Esophagus muscularis mucosa (tissue), 4 donors: ENCODE measurements at regions not wholly inside any gene's neighbourhood (a gene's known extent, or its start where the extent isn't known, plus 50 kb on each side); places are given as distances from the start of the nearest gene placed in this dataset.

Experiments
- DNase-seq: peaks from one replicate; pipeline ENCODE4 v3.0.0-alpha.2; 2017; ENCODE audit errors: extremely low spot score
- H3K27ac ChIP-seq, 4 donors: fragments of 200-600 bp; sonication (generic); replicated peaks in 1 of 4; 1 replicate in 3 of 4; 2 replicates in 1 of 4; pipeline ENCODE4 v1.5.1; 2016 to 2019; ENCODE audit warnings: mild to moderate bottlenecking in 1 of 4
- H3K27me3 ChIP-seq, 4 donors: fragments of 200-600 bp; sonication (generic); one replicate each; pipeline versions ENCODE4 v1.5.1 to v1.6.0; 2016 to 2019
- H3K36me3 ChIP-seq, 4 donors: fragments of 200-600 bp; sonication (generic); one replicate each; pipeline ENCODE4 v1.5.1; 2016 to 2019
- H3K4me1 ChIP-seq, 4 donors: fragments of 200-600 bp; sonication (generic); one replicate each; pipeline ENCODE4 v1.5.1; 2016 to 2019
- H3K4me3 ChIP-seq, 4 donors: fragments of 200-600 bp; sonication (generic); 1 replicate in 2 of 4; 2 replicates in 2 of 4; pipeline ENCODE4 v1.5.1; 2016 to 2019; ENCODE audit warnings: mild to moderate bottlenecking in 4 of 4, moderate library complexity in 1 of 4
- H3K9me3 ChIP-seq, 4 donors: fragments of 200-600 bp; sonication (generic); 1 replicate in 3 of 4; 2 replicates in 1 of 4; pipeline ENCODE4 v1.5.1; 2016 to 2019
- CTCF ChIP-seq, 3 experiments: fragments of 200-600 bp in 2 of 3; fragments of 450-650 bp in 1 of 3; sonication (generic) in 2 of 3; IDR thresholded peaks; one replicate each; pipeline ENCODE4 v1.5.1; 2017 to 2019; ENCODE audit warnings: antibody characterized with exemption in 3 of 3, mild to moderate bottlenecking in 2 of 3, moderate library complexity in 1 of 3
- EP300 ChIP-seq: sonication (generic); formaldehyde crosslinking; IDR thresholded peaks from one replicate; pipeline ENCODE4 v1.6.1; 2017; ENCODE audit warnings: antibody characterized with exemption
- POLR2A ChIP-seq: fragments of 450-650 bp; IDR thresholded peaks from one replicate; pipeline ENCODE4 v1.6.1; 2017; ENCODE audit warnings: antibody characterized with exemption, moderate library complexity, mild to moderate bottlenecking, low read depth
- POLR2AphosphoS5 ChIP-seq, 2 donors: sonication (generic); formaldehyde crosslinking; IDR thresholded peaks; one replicate each; pipeline ENCODE4 v1.6.1; 2017; ENCODE audit warnings: antibody characterized with exemption in 2 of 2
- WGBS: methylation state at CpG from one replicate; pipeline ENCODE4 v1.1.5; 2018; 5-methylcytosine and 5-hydroxymethylcytosine counted together
- intact Hi-C: fragments of 100-400 bp; cut with DNase I; formaldehyde crosslinking; loops from one replicate; pipeline ENCODE4 v1.15.1; 2023

GRCh38 chr5:104273725-104274124 lies 711.1 kb upstream of the NUDT12 start:
- no peak for TF ChIP-seq CTCF (IDR thresholded peaks at IDR 0.05)
- WGBS: 86% methylated on average over 2 of the region's 2 CpGs
- H3K36me3 ChIP-seq: no peaks in the 10 kb centered on the region
- H3K27me3 ChIP-seq: no peaks in the 10 kb centered on the region
- no peaks in the 10 kb centered on the region for H3K9me3 ChIP-seq
- no peak overlapping the region for H3K27ac ChIP-seq
- DNase-seq: no peak
- H3K4me3 ChIP-seq: no peak overlapping the region
- intact Hi-C loops: no loop called here
- H3K4me1 ChIP-seq: no peaks in the 10 kb centered on the region

- H3K4me1 ChIP-seq: no peaks in the 10 kb centered on the region
- no peaks in the 10 kb centered on the region for H3K9me3 ChIP-seq
- intact Hi-C loops: no loop called here
- no peak for TF ChIP-seq CTCF (IDR thresholded peaks at IDR 0.05)
- TF ChIP-seq EP300: no peak
- TF ChIP-seq POLR2AphosphoS5 (IDR thresholded peaks at IDR 0.05): no peak
- no peak for TF ChIP-seq POLR2A
- no peak for DNase-seq
- H3K27ac ChIP-seq: no peak overlapping the region
- no peak overlapping the region for H3K4me3 ChIP-seq
- WGBS: 59% methylated on average over 3 of the region's 3 CpGs
- H3K36me3 ChIP-seq: no peaks in the 10 kb centered on the region
- no peaks in the 10 kb centered on the region for H3K27me3 ChIP-seq
Measured at GRCh38 chr5:104267320-104268015, 704.9 kb upstream of the NUDT12 start.

- Histone ChIP-seq H3K36me3 (no peaks in the 10 kb centered on the region), H3K27me3 (no peaks in the 10 kb centered on the region), H3K27ac (no peak overlapping the region), H3K4me3 (no peak overlapping the region), H3K9me3 (no peaks in the 10 kb centered on the region), H3K4me1 (no peaks in the 10 kb centered on the region)
- intact Hi-C loops: no loop called here
- DNase-seq: no peak
- no peak for TF ChIP-seq EP300
- no peak for TF ChIP-seq CTCF (IDR thresholded peaks at IDR 0.05)
- TF ChIP-seq POLR2A: no peak
- no peak for TF ChIP-seq POLR2AphosphoS5 (IDR thresholded peaks at IDR 0.05)
- 91% methylated on average over 1 of the region's 1 CpG for WGBS
Measured at GRCh38 chr5:104266161-104266560, 703.6 kb upstream of the NUDT12 start.

- Histone ChIP-seq H3K4me1 (no peaks in the 10 kb centered on the region), H3K9me3 (no peaks in the 10 kb centered on the region), H3K4me3 (no peak overlapping the region), H3K27ac (no peak overlapping the region), H3K27me3 (no peaks in the 10 kb centered on the region), H3K36me3 (no peaks in the 10 kb centered on the region)
- no peak for DNase-seq
- no peak for TF ChIP-seq POLR2A
- TF ChIP-seq CTCF (IDR thresholded peaks at IDR 0.05): no peak
- no peak for TF ChIP-seq EP300
- no peak for TF ChIP-seq POLR2AphosphoS5 (IDR thresholded peaks at IDR 0.05)
- 88% methylated on average over 1 of the region's 1 CpG for WGBS
- intact Hi-C loops: no loop called here
Measured at GRCh38 chr5:104265531-104266140, 703.0 kb upstream of the NUDT12 start.

GRCh38 chr5:104247260-104247659 lies 684.7 kb upstream of the NUDT12 start:
- H3K36me3 ChIP-seq: no peaks in the 10 kb centered on the region
- H3K27me3 ChIP-seq: no peaks in the 10 kb centered on the region
- no peaks in the 10 kb centered on the region for H3K4me1 ChIP-seq
- intact Hi-C loops: no loop called here
- DNase-seq: no peak
- no peak overlapping the region for H3K4me3 ChIP-seq
- no peaks in the 10 kb centered on the region for H3K9me3 ChIP-seq
- TF ChIP-seq POLR2AphosphoS5 (IDR thresholded peaks at IDR 0.05) (no peak), CTCF (IDR thresholded peaks at IDR 0.05) (no peak), EP300 (no peak), POLR2A (no peak)
- H3K27ac ChIP-seq: no peak overlapping the region
- WGBS: 71% methylated on average over 3 of the region's 3 CpGs
